K562 (cell line): ENCODE measurements at regions not wholly inside any gene's neighbourhood (a gene's known extent, or its start where the extent isn't known, plus 50 kb on each side); places are given as distances from the start of the nearest gene placed in this dataset.

Experiments used
- RHOXF2B ChIP-seq: fragments of 250-450 bp; sonication (Bioruptor Pico); conservative IDR thresholded peaks from 2 replicates; pipeline ENCODE4 v1.5.1; 2021
- SMAD1 ChIP-seq: fragments of 150-350 bp; IDR thresholded peaks from 2 replicates; pipeline ENCODE4 v1.6.1; 2014; ENCODE audit warnings: low read length, low read depth; ENCODE audit not compliant: partially characterized antibody
- TRIM28 ChIP-seq: fragments of 450-650 bp; IDR thresholded peaks from 2 replicates; pipeline ENCODE4 v1.6.1; 2017
- ZNF830 ChIP-seq: fragments of 250-450 bp; sonication (Bioruptor Pico); IDR thresholded peaks from 2 replicates; pipeline ENCODE4 v1.5.0; 2021; ENCODE audit warnings: mild to moderate bottlenecking
- TF ChIP-seq, protein P1 (sequence below): fragments of 250-450 bp; sonication (Bioruptor Pico); IDR thresholded peaks from 2 replicates; pipeline ENCODE4 v1.5.0; 2020; ENCODE audit warnings: mild to moderate bottlenecking, borderline replicate concordance
- TF ChIP-seq, protein P2 (sequence below), 2 experiments: fragments of 450-650 bp; formaldehyde crosslinking in 1 of 2; IDR thresholded peaks; 2 replicates each; pipeline versions ENCODE4 v1.4.0 to v1.6.1; 2014 to 2020; ENCODE audit warnings: mild to moderate bottlenecking in 2 of 2, borderline replicate concordance in 1 of 2, low read depth in 1 of 2

GRCh38 chr16:52069866-52070265 lies 477.1 kb downstream of the TOX3 start (continued):
- TF ChIP-seq, protein P1, sequence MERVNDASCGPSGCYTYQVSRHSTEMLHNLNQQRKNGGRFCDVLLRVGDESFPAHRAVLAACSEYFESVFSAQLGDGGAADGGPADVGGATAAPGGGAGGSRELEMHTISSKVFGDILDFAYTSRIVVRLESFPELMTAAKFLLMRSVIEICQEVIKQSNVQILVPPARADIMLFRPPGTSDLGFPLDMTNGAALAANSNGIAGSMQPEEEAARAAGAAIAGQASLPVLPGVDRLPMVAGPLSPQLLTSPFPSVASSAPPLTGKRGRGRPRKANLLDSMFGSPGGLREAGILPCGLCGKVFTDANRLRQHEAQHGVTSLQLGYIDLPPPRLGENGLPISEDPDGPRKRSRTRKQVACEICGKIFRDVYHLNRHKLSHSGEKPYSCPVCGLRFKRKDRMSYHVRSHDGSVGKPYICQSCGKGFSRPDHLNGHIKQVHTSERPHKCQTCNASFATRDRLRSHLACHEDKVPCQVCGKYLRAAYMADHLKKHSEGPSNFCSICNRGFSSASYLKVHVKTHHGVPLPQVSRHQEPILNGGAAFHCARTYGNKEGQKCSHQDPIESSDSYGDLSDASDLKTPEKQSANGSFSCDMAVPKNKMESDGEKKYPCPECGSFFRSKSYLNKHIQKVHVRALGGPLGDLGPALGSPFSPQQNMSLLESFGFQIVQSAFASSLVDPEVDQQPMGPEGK: no peak
- TF ChIP-seq SMAD1: no peak
- TF ChIP-seq, protein P2, sequence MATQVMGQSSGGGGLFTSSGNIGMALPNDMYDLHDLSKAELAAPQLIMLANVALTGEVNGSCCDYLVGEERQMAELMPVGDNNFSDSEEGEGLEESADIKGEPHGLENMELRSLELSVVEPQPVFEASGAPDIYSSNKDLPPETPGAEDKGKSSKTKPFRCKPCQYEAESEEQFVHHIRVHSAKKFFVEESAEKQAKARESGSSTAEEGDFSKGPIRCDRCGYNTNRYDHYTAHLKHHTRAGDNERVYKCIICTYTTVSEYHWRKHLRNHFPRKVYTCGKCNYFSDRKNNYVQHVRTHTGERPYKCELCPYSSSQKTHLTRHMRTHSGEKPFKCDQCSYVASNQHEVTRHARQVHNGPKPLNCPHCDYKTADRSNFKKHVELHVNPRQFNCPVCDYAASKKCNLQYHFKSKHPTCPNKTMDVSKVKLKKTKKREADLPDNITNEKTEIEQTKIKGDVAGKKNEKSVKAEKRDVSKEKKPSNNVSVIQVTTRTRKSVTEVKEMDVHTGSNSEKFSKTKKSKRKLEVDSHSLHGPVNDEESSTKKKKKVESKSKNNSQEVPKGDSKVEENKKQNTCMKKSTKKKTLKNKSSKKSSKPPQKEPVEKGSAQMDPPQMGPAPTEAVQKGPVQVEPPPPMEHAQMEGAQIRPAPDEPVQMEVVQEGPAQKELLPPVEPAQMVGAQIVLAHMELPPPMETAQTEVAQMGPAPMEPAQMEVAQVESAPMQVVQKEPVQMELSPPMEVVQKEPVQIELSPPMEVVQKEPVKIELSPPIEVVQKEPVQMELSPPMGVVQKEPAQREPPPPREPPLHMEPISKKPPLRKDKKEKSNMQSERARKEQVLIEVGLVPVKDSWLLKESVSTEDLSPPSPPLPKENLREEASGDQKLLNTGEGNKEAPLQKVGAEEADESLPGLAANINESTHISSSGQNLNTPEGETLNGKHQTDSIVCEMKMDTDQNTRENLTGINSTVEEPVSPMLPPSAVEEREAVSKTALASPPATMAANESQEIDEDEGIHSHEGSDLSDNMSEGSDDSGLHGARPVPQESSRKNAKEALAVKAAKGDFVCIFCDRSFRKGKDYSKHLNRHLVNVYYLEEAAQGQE (IDR thresholded peaks at IDR 0.05; ENCODE audit: borderline replicate concordance): no peak
- TF ChIP-seq, protein P2 (CRISPR knock-in tag; IDR thresholded peaks at IDR 0.05; ENCODE audit: low read depth): no peak
- no peak for TF ChIP-seq TRIM28
- TF ChIP-seq RHOXF2B: no peak
- TF ChIP-seq ZNF830: no peak
